BLaER1 treated with 17β-estradiol and CSF1 and Interleukin-3, amounts not matched to agents 10 nM and 100 nM (cell line): ENCODE measurements at regions not wholly inside any gene's neighbourhood (a gene's known extent, or its start where the extent isn't known, plus 50 kb on each side); places are given as distances from the start of the nearest gene placed in this dataset.
"Not testable (repeated sequence)": the region's sequence is repeated elsewhere in the genome, so short reads cannot be mapped to it uniquely, and the experiment has no call there.

Experiments
- H3K27ac ChIP-seq, 11 experiments: shearing (Covaris generic); formaldehyde crosslinking; 2 replicates each; pipeline ENCODE4 v1.8.1; 2022
- H3K27me3 ChIP-seq, 11 experiments: shearing (Covaris generic); formaldehyde crosslinking; 2 replicates each; pipeline ENCODE4 v1.8.1; 2022
- H3K36me3 ChIP-seq, 11 experiments: shearing (Covaris generic); formaldehyde crosslinking; 2 replicates each; pipeline ENCODE4 v1.8.1; 2022
- H3K4me1 ChIP-seq, 10 experiments: shearing (Covaris generic); formaldehyde crosslinking; 2 replicates each; pipeline ENCODE4 v1.8.1; 2022
- H3K4me2 ChIP-seq, 11 experiments: shearing (Covaris generic); formaldehyde crosslinking; 2 replicates each; pipeline ENCODE4 v1.8.1; 2022
- H3K4me3 ChIP-seq, 10 experiments: shearing (Covaris generic); formaldehyde crosslinking; 2 replicates each; pipeline ENCODE4 v1.8.1; 2022
- H3K9ac ChIP-seq, 11 experiments: shearing (Covaris generic); formaldehyde crosslinking; 2 replicates each; pipeline ENCODE4 v1.8.1; 2022
- H3K9me3 ChIP-seq, 11 experiments: shearing (Covaris generic); formaldehyde crosslinking; replicated peaks in 1 of 11; 2 replicates each; pipeline ENCODE4 v1.8.1; 2022
- H4K20me1 ChIP-seq, 11 experiments: shearing (Covaris generic); formaldehyde crosslinking; 2 replicates each; pipeline ENCODE4 v1.8.1; 2022
- Cebpa-rat ChIP-seq, 11 experiments: shearing (Covaris generic); IDR thresholded peaks; 2 replicates each; pipeline ENCODE4 v1.8.1; 2022

GRCh38 chr2:152251811-152252210 is 76.2 kb upstream of the STAM2 start:
- Histone ChIP-seq H3K36me3 (peaks cover 0 to 3% (median 0%) of the 10 kb centered on the region in 11 experiments; a peak in 1 of 22 replicates), H3K27ac (peak overlapping the region in 8 of 11 experiments; percentile 51 to 84 (median 76); a peak in 16 of 22 replicates), H3K9ac (peak overlapping the region in 8 of 11 experiments; percentile 40 to 75 (median 63); a peak in 15 of 22 replicates), H3K9me3 (peaks cover 0 to 12% (median 0%) of the 10 kb centered on the region in 11 experiments; a peak in 4 of 22 replicates), H3K27me3 (no peaks in the 10 kb centered on the region), H4K20me1 (no peaks in the 10 kb centered on the region), H3K4me2 (peak overlapping the region; percentile 54 to 76 (median 69)), H3K4me1 (peaks cover 13 to 68% (median 41%) of the 10 kb centered on the region in 10 experiments), H3K4me3 (peak overlapping the region in 2 of 10 experiments; percentile 33 to 34; a peak in 4 of 20 replicates)
- no peak for TF ChIP-seq Cebpa-rat (IDR thresholded peaks at IDR 0.05)

DNA sequence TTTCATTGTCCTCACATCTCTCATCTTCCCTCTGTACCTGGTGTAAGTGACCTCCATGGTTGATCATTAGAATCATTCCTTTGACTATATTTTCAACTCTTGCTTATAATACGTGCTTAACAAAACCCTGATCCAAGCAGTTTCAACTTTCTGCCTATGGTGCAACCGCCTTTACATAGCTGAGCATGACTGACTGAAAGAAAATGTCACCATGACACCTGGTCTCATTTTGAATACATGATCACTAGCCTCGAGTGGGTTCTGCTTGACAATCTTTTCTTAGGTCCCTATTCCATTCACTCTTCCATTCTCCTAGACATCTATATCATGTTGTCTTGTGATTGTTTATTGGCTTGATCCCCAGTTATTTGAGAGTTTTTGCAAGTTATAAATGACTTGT is 78.9 kb upstream of the STAM2 start:
- Histone ChIP-seq H3K4me2 (no peak overlapping the region), H3K4me3 (no peak overlapping the region), H3K4me1 (peaks cover 21 to 42% (median 38%) of the 10 kb centered on the region in 10 experiments), H3K27ac (no peak overlapping the region), H3K9me3 (peaks cover 0 to 12% (median 0%) of the 10 kb centered on the region in 11 experiments; a peak in 4 of 22 replicates), H3K36me3 (peaks cover 0 to 3% (median 0%) of the 10 kb centered on the region in 11 experiments; a peak in 1 of 22 replicates), H3K9ac (no peak overlapping the region), H3K27me3 (no peaks in the 10 kb centered on the region), H4K20me1 (no peaks in the 10 kb centered on the region)
- no peak for TF ChIP-seq Cebpa-rat (IDR thresholded peaks at IDR 0.05)

GRCh38 chr2:152254976-152255375 is 79.4 kb upstream of the STAM2 start:
- Histone ChIP-seq H3K4me2 (no peak overlapping the region), H3K9me3 (peaks cover 0 to 13% (median 0%) of the 10 kb centered on the region in 11 experiments; a peak in 3 of 22 replicates), H3K9ac (no peak overlapping the region), H3K27ac (no peak overlapping the region), H3K36me3 (peaks cover 0 to 3% (median 0%) of the 10 kb centered on the region in 11 experiments; a peak in 1 of 22 replicates), H3K27me3 (no peaks in the 10 kb centered on the region), H3K4me1 (peaks cover 21 to 38% (median 35%) of the 10 kb centered on the region in 10 experiments), H3K4me3 (no peak overlapping the region), H4K20me1 (no peaks in the 10 kb centered on the region)
- TF ChIP-seq Cebpa-rat (IDR thresholded peaks at IDR 0.05), result no peak

GRCh38 chr2:152255918-152256317 is 79.1 kb upstream of the FMNL2 start:
- no peaks in the 10 kb centered on the region for H3K27me3 ChIP-seq
- no peaks in the 10 kb centered on the region for H4K20me1 ChIP-seq
- no peak for TF ChIP-seq Cebpa-rat (IDR thresholded peaks at IDR 0.05)
- H3K9me3 ChIP-seq, result peaks cover 3 to 22% (median 5%) of the 10 kb centered on the region in 11 experiments; a peak in 18 of 22 replicates
- H3K27ac ChIP-seq, result no peak overlapping the region
- no peak overlapping the region for H3K4me2 ChIP-seq
- peaks cover 21 to 32% (median 26%) of the 10 kb centered on the region in 10 experiments for H3K4me1 ChIP-seq
- H3K9ac ChIP-seq, result no peak overlapping the region
- peaks cover 0 to 3% (median 0%) of the 10 kb centered on the region in 11 experiments; a peak in 1 of 22 replicates for H3K36me3 ChIP-seq
- H3K4me3 ChIP-seq, result no peak overlapping the region

DNA sequence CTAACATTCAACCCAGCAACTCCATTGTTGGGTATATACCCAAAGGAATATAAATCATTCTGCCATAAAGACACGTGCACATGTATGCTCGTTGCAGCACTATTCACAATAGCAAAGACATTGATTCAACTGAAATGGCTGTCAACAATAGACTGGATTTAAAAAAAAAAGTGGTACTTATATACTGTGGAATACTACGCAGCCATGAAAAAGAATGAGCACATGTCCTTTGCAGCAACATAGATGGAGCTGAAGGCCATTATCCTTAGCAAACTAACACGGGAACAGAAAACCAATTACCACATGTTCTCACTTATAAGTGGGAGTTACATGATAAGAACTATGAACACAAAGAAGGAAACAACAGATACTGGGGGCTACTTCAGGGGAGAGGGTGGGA is 74.0 kb upstream of the FMNL2 start:
- H3K9me3 ChIP-seq, result peaks cover 5 to 18% (median 10%) of the 10 kb centered on the region in 11 experiments; a peak in 19 of 22 replicates
- H3K27ac ChIP-seq, result no peak overlapping the region
- H4K20me1 ChIP-seq, result no peaks in the 10 kb centered on the region
- no peak overlapping the region for H3K9ac ChIP-seq
- H3K4me2 ChIP-seq, result no peak overlapping the region
- no peak overlapping the region for H3K4me3 ChIP-seq
- H3K4me1 ChIP-seq, result peaks cover 0 to 12% (median 4%) of the 10 kb centered on the region in 10 experiments; a peak in 9 of 20 replicates
- no peak for TF ChIP-seq Cebpa-rat (IDR thresholded peaks at IDR 0.05)
- H3K27me3 ChIP-seq, result no peaks in the 10 kb centered on the region
- H3K36me3 ChIP-seq, result no peaks in the 10 kb centered on the region

GRCh38 chr2:152263911-152264310 is 71.1 kb upstream of the FMNL2 start:
- Histone ChIP-seq H3K4me1 (no peaks in the 10 kb centered on the region), H3K36me3 (no peaks in the 10 kb centered on the region)
- TF ChIP-seq Cebpa-rat (IDR thresholded peaks at IDR 0.05), result no peak

GRCh38 chr2:152273732-152274260 is 61.2 kb upstream of the FMNL2 start:
- H3K27ac ChIP-seq, H3K4me2 ChIP-seq, H3K4me1 ChIP-seq, H3K4me3 ChIP-seq, H3K9ac ChIP-seq, H3K27me3 ChIP-seq, H4K20me1 ChIP-seq: not testable (repeated sequence)
- peaks cover 0 to 12% (median 0%) of the 10 kb centered on the region in 11 experiments; a peak in 2 of 22 replicates for H3K36me3 ChIP-seq
- peaks cover 70 to 95% (median 85%) of the 10 kb centered on the region in 11 experiments for H3K9me3 ChIP-seq

More at GRCh38 chr2:152263911-152264310, 71.1 kb upstream of the FMNL2 start:
- H4K20me1 ChIP-seq, result no peaks in the 10 kb centered on the region
- H3K4me3 ChIP-seq, result no peak overlapping the region
- H3K9ac ChIP-seq, result no peak overlapping the region
- H3K27me3 ChIP-seq, result no peaks in the 10 kb centered on the region
- no peak overlapping the region for H3K4me2 ChIP-seq
- peaks cover 22 to 38% (median 28%) of the 10 kb centered on the region in 11 experiments for H3K9me3 ChIP-seq
- no peak overlapping the region for H3K27ac ChIP-seq

- not testable (repeated sequence) for H3K9ac ChIP-seq, H3K36me3 ChIP-seq, H3K4me1 ChIP-seq, H3K4me3 ChIP-seq, H3K27ac ChIP-seq, H3K27me3 ChIP-seq, H3K4me2 ChIP-seq, H4K20me1 ChIP-seq
- peaks cover 51 to 80% (median 64%) of the 10 kb centered on the region in 11 experiments for H3K9me3 ChIP-seq
These were observed 57.1 kb upstream of the FMNL2 start for GRCh38 chr2:152277896-152278295.

- no peak for TF ChIP-seq Cebpa-rat (IDR thresholded peaks at IDR 0.05)
- Histone ChIP-seq H3K4me2 (no peak overlapping the region), H3K36me3 (peaks cover 0 to 4% (median 0%) of the 10 kb centered on the region in 11 experiments; a peak in 1 of 22 replicates)
These were observed 56.4 kb upstream of the FMNL2 start for GRCh38 chr2:152278526-152278925.

DNA sequence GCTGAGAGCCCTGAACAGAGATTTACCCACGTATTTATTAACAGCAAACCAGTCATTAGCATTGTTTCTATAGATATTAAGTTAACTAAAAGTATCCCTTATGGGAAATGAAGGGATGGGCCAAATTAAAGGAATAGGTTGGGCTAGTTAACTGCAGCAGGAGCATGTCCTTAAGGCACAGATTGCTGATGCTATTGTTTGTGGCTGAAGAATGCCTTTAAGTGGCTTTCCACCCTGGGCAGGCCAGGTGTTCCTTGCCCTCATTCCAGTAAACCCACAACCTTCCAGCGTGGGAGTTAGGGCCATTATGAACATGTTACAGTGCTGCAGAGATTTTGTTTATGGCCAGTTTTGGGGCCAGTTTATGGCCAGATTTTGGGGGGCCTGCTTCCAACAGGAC is 55.6 kb upstream of the FMNL2 start:
- H4K20me1 ChIP-seq, H3K4me2 ChIP-seq, H3K27ac ChIP-seq, H3K4me3 ChIP-seq, H3K36me3 ChIP-seq, H3K9ac ChIP-seq, H3K27me3 ChIP-seq, H3K4me1 ChIP-seq: not testable (repeated sequence)
- H3K9me3 ChIP-seq, result peaks cover 36 to 66% (median 49%) of the 10 kb centered on the region in 11 experiments

More at GRCh38 chr2:152278526-152278925, 56.4 kb upstream of the FMNL2 start:
- Histone ChIP-seq H3K9me3 (peaks cover 45 to 74% (median 57%) of the 10 kb centered on the region in 11 experiments), H3K27ac (no peak overlapping the region), H3K4me3 (no peak overlapping the region), H3K4me1 (peaks cover 0 to 7% (median 0%) of the 10 kb centered on the region in 10 experiments; a peak in 2 of 20 replicates), H3K9ac (no peak overlapping the region), H3K27me3 (no peaks in the 10 kb centered on the region), H4K20me1 (no peaks in the 10 kb centered on the region)
